Activated CD8-positive, alpha-beta T cell treated with anti-CD3 and anti-CD28 coated beads for 36 hours (primary cell): ENCODE measurements at regions not wholly inside any gene's neighbourhood (a gene's known extent, or its start where the extent isn't known, plus 50 kb on each side); places are given as distances from the start of the nearest gene placed in this dataset.

Source experiments
- ATAC-seq: fragments of 200-7000 bp; cut with Tn5 transposase; one replicate; pipeline ENCODE4 v1.10.0; 2021; ENCODE audit warnings: mild to moderate bottlenecking, moderate library complexity
- CTCF ChIA-PET: fragments of 350-600 bp; sonication (Branson Sonifier 250); formaldehyde crosslinking; loops from one replicate; lab custom pipeline; 2021; ENCODE audit warnings: antibody characterized with exemption; lab: Charles Lee
- POLR2A ChIA-PET: fragments of 350-600 bp; sonication (Branson Sonifier 250); formaldehyde crosslinking; loops from one replicate; lab custom pipeline; 2021; ENCODE audit warnings: antibody characterized with exemption; lab: Charles Lee
- DNase-seq: peaks from one replicate; pipeline ENCODE4 v3.0.0-alpha.2; 2020
- H3K27ac Mint-ChIP-seq: one replicate; pipeline ENCODE4 v1.8.0; 2021; ENCODE audit warnings: mild to moderate bottlenecking, mixed read lengths
- H3K27me3 Mint-ChIP-seq: one replicate; pipeline ENCODE4 v1.8.0; 2021; ENCODE audit warnings: mixed read lengths
- H3K36me3 Mint-ChIP-seq: one replicate; pipeline ENCODE4 v1.8.0; 2021; ENCODE audit warnings: low read depth, mixed read lengths
- H3K4me1 Mint-ChIP-seq: one replicate; pipeline ENCODE4 v1.8.0; 2021; ENCODE audit warnings: low read depth, mixed read lengths
- H3K4me3 Mint-ChIP-seq: one replicate; pipeline ENCODE4 v1.8.0; 2021; ENCODE audit warnings: mild to moderate bottlenecking, moderate library complexity, mixed read lengths
- H3K9me3 Mint-ChIP-seq: one replicate; pipeline ENCODE4 v1.8.0; 2021; ENCODE audit warnings: mixed read lengths
- CTCF ChIP-seq: fragments of 200-600 bp; IDR thresholded peaks from one replicate; pipeline ENCODE4 v1.8.0; 2022; ENCODE audit warnings: antibody characterized with exemption, mild to moderate bottlenecking
- intact Hi-C: fragments of 100-400 bp; cut with micrococcal nuclease; formaldehyde crosslinking; loops from one replicate; pipeline ENCODE4 v1.10.0; 2022

- intact Hi-C loops = no loop called here
- Mint-ChIP-seq H3K9me3 (peaks cover 5% of the 10 kb centered on the region), H3K4me3 (no peak overlapping the region), H3K4me1 (no peaks in the 10 kb centered on the region), H3K36me3 (peaks cover 8% of the 10 kb centered on the region), H3K27ac (no peak overlapping the region), H3K27me3 (no peaks in the 10 kb centered on the region)
- ChIA-PET POLR2A (no interaction called here), CTCF (no interaction called here)
- no peak for TF ChIP-seq CTCF
- ATAC-seq = no peak
- DNase-seq = no peak
Measured at GRCh38 chr22:49614966-49615965, 212.4 kb downstream of the BRD1 start.

DNA sequence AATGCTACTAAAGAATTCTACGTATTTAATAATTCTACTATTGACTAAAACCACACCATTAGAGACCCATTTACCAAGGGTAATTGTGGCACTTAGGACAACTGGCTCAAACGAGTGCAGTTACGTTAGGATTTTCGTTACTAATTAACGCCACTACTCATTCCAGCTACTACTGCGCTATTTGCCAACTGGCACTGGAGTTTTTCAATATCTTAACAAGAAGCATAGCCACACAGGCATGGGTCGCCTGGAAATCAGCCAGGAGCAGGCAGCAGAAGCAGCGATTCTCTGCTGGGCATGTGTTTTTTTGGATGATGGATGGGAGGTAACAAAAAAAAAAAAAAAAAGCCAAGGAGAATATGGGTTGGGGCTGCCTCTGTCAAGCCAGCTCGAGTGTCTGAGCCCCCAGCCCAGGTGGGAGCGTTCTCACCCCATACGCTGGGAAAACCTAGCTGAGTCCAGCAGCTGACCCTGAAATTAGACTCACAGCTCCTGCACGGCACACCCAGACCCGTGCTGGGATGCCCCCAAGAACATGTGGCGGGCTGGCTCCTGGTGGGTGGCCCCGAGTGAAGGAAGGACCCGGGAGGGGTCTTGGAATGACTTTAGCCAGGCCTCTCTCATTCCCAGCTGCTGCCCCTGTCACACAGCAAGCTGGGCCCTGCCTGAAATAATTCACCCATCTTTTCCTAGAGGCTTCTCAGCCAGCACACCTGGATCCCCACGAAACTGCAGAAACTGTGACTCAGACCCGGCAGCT is 214.0 kb downstream of the BRD1 start:
- ChIA-PET POLR2A (no interaction called here), CTCF (no interaction called here)
- intact Hi-C loops = no loop called here
- ATAC-seq = no peak
- Mint-ChIP-seq H3K4me3 (no peak overlapping the region), H3K4me1 (no peaks in the 10 kb centered on the region), H3K9me3 (peaks cover 5% of the 10 kb centered on the region), H3K36me3 (peaks cover 8% of the 10 kb centered on the region), H3K27me3 (no peaks in the 10 kb centered on the region), H3K27ac (no peak overlapping the region)
- DNase-seq = no peak
- TF ChIP-seq CTCF = no peak

DNA sequence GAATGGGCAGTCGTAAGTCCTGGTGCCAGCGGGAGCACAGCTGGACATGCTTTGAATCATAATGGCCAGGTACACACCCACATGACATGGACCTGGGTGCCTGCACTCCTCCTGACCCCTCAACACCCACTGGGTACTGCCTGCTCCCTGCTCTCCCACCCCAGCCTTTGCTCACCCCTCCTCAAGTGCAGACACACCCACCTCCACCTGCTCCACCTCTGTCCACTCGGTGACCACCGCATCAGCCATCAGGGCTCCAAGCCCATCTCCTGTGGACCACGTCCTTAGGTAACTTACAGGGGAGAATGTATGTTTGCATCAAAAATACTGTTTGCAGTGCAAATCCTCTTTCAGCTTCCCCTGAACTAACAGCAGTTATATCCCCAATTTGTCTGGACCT is 214.6 kb downstream of the BRD1 start:
- ChIA-PET CTCF (no interaction called here), POLR2A (no interaction called here)
- intact Hi-C loops = no loop called here
- no peaks in the 10 kb centered on the region for H3K4me1 Mint-ChIP-seq
- peaks cover 5% of the 10 kb centered on the region for H3K9me3 Mint-ChIP-seq
- peaks cover 8% of the 10 kb centered on the region for H3K36me3 Mint-ChIP-seq
- H3K27ac Mint-ChIP-seq = no peak overlapping the region
- no peaks in the 10 kb centered on the region for H3K27me3 Mint-ChIP-seq
- ATAC-seq (no peak), DNase-seq (no peak)
- no peak overlapping the region for H3K4me3 Mint-ChIP-seq
- no peak for TF ChIP-seq CTCF

DNA sequence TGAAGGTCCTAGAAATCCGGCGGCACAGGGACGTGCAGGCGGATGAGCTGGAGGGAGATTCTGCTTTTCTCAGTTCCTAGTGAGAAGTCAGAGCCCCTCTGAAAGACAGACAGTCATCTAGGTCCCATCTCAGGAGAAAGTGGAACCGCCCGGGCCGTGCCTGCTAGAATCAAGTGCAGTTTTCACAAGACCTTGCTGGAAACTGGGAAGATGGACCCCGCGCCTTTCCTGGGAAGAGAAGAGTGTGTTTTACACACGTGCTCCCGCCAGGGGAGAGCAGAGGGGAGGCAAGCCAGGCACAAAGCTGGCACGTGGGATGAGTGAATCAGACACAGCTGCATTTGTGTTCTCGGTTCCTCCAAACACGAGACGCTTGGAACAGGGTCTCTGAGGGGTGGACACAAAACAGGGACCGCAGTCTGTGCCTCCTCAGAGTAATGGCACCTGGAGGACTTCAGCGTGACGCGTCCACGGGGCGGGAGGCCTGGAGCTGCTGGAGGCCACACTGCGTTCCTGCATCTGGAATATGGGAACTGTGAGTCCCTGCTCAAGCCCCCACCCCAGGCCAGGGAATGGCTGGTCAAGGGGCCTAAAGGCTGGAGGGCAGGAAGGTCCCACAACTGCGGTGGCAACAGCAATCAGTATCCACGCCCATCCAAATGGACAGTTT is 218.3 kb downstream of the BRD1 start:
- ChIA-PET CTCF (no interaction called here), POLR2A (no interaction called here)
- DNase-seq (no peak), ATAC-seq (no peak)
- TF ChIP-seq CTCF = no peak
- Mint-ChIP-seq H3K36me3 (peaks cover 17% of the 10 kb centered on the region), H3K4me3 (no peak overlapping the region), H3K27ac (no peak overlapping the region), H3K27me3 (no peaks in the 10 kb centered on the region), H3K9me3 (peaks cover 16% of the 10 kb centered on the region), H3K4me1 (no peaks in the 10 kb centered on the region)
- intact Hi-C loops = no loop called here
